Neural progenitor cell (in vitro differentiated cells): ENCODE measurements at regions not wholly inside any gene's neighbourhood (a gene's known extent, or its start where the extent isn't known, plus 50 kb on each side); places are given as distances from the start of the nearest gene placed in this dataset.

Experiments used
- CTCF ChIP-seq: fragments of 200-600 bp; sonication (generic); IDR thresholded peaks from 2 replicates; pipeline ENCODE4 v1.5.1; 2017; ENCODE audit warnings: antibody characterized with exemption, mild to moderate bottlenecking
- EZH2 ChIP-seq: fragments of 200-600 bp; sonication (generic); IDR thresholded peaks from 2 replicates; pipeline ENCODE4 v1.6.1; 2017; ENCODE audit warnings: antibody characterized with exemption, mild to moderate bottlenecking, moderate library complexity
- EZH2phosphoT487 ChIP-seq: fragments of 200-600 bp; sonication (generic); IDR thresholded peaks from 2 replicates; pipeline ENCODE4 v1.6.1; 2017; ENCODE audit warnings: antibody characterized with exemption

GRCh38 chr7:69402696-69403095 is 195.6 kb upstream of the AUTS2 start:
- TF ChIP-seq CTCF (no peak), EZH2 (no peak), EZH2phosphoT487 (no peak)
